ENCODE measurements at regions not wholly inside any gene's neighbourhood (a gene's known extent, or its start where the extent isn't known, plus 50 kb on each side); places are given as distances from the start of the nearest gene placed in this dataset.
"Not testable (repeated sequence)": the region's sequence is repeated elsewhere in the genome, so short reads cannot be mapped to it uniquely, and the experiment has no call there.

DNA sequence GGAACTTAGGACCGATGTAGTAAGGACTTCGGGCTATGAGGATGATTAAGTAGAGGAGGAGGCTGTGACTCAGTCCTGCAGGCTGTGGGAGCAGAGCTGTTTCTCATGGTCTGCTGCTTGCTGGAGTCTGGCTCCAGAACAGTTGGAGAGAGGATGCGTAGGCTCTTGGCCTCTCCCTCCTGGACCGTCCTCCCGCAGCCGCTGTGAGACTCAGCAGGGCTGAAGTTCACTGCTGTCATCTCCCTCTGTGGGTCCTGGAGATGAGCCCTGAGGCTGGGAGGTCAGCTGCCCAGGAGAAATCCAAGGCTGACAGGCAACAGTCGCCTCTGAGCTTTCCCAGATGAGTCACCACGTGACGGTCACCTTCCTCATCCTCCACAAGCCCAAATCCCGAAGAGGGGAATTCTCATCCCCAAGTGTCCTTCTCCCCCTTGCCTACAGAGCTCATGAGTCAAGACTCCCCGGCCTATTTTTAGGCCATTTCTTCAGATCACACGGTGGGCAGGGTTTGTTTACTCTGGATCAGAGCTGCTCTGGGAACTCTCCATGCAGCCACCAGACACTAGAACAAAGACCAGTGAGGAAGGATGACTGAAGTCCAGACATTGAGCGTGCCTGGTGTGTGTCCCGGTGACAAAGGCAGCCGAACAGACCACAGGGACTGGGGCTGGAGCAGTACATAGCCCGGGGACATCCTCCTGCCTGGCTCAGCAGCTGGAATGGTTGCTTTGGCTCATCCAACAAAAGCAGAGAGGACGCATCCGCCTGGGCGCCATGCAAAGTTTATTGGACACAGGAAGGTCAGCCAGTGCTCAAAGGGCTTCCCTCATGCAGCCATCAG is 137.3 kb upstream of the ZNF469 start:
- DNase-seq = not testable (repeated sequence)

DNA sequence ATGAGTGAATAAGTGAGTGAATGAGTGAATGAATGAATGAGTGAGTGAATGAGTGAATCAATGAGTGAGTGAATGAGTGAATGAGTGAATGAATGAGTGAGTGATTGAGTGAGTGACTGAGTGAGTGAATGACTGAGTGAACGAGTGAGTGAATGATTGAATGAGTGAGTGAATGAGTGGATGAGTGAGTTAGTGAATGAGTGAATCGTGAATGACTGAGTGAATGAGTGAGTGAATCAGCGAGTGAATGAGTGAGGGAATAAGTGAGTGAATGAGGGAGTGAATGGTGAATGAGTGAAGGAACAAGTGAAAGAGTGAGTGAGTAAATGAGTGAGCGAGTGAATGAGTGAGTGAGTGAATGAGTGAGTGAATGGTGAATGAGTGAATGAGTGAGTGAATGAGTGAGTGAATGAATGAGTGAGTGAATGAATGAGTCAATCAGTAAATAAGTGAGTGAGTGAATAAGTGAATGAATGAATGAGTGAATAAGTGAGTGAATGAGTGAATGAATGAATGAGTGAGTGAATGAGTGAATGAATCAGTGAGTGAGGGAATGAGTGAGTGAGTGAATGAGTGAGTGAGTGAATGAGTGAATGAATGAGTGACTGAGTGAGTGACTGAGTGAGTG is 135.7 kb upstream of the ZNF469 start:
- DNase-seq = not testable (repeated sequence)

DNA sequence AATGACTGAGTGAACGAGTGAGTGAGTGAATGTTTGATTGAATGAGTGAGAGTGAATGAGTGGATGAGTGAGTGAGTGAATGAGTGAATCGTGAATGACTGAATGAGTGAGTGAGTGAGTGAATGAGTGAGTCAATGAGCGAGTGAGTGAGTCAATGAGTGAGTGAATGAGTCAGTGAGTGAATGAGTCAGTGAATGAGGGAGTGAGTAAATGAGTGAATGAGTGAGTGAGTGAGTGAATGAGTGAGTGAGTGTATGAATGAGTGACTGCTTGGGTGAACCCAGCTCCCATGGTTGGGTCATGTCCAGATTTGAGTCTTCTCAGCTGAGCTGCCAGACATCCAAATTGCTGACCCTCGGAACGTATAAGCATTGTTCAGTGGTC is 135.2 kb upstream of the ZNF469 start:
- not testable (repeated sequence) for DNase-seq

DNA sequence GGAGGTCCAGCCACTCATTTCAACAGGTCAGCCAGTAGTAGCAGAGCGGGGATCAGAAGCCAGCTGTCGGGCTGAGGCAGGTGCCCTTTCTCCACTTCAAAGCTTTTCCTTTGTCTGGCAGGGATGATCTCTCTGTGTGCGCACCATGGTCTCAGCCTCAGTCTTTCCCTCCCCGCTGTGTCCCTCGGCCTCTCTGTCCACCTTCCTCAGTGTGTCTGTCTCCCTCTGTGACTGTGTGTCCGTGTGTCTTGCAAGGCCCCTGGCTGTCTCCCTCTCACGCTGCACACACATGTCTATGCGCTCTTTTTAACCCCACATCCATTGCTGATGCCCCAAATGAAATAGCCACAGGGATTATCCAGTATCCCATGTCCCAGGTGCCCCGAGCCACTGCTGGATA is 134.0 kb upstream of the ZNF469 start:
- DNase-seq = not testable (repeated sequence)

DNA sequence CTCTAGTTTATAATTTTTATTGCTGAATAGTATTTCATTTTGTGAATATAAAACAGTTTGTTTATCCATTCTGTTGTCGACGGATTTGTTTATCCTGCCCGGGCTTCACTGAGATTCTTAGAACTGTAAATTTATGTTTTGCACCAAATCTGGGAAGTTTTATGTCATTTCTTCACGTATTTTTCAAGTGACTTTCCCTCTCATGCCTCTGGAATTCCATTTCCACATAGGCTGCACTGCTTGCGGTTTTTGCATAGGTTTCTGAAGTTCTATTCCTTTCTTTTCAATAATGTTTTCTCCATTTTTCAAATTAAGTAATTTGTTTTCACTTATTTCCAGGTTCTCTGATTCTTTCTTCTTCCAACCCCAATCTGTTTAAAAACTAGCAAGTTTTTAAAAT is 132.4 kb upstream of the ZNF469 start:
- not testable (repeated sequence) for DNase-seq

DNA sequence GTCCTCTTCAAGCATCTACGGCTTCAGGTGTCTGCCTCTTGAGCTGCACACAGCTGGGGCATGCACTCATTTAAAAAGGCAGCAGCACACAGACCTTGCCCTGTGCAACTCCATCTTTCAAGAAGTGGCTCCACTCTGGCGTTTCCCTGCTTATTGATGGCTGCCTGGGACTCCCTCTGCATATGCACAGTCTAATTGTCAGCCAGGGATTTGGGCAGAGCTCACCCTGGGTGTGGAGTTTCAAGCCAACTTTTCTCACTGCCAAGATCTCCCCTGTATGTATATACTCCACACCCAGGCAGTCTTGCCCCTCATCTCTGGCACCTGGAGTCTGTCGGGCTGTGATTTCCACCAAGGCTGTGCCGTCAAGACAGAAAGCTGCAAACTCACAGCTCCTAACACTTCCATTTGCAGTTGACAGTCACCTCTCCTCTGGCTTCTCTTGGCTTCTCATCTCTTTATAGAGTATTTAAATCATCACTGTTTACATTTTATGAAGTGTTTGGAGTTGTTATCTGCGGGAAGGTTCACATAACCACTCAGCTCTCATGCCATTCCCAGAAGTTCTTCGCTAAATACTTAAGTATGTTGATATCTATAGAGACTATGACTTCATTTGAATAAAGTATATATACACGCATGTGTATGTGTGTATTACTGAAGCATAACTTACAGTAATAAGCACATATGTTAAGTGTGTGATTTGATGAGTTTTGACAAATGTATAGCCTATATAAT is 130.5 kb upstream of the ZNF469 start:
- DNase-seq = not testable (repeated sequence)

DNA sequence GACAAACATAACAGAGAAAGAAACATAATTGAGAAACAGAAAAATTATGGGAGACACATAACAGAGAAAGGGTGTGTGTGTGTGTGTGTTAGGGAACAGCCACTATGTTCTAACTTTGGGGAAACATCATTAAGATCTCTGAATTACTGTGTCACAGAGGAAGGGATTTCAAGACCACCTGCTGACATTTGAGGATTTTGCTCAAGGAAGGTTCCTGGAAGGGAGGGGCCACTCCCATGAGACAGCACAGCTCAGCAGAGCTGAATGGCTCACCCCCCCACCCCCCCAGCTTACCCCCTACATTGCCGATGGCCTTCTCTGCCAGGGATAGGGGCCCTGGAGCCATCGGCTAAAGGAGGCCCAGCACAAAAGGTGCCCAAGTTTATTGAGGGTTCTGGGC is 124.6 kb upstream of the ZNF469 start:
- DNase-seq = not testable (repeated sequence)

DNA sequence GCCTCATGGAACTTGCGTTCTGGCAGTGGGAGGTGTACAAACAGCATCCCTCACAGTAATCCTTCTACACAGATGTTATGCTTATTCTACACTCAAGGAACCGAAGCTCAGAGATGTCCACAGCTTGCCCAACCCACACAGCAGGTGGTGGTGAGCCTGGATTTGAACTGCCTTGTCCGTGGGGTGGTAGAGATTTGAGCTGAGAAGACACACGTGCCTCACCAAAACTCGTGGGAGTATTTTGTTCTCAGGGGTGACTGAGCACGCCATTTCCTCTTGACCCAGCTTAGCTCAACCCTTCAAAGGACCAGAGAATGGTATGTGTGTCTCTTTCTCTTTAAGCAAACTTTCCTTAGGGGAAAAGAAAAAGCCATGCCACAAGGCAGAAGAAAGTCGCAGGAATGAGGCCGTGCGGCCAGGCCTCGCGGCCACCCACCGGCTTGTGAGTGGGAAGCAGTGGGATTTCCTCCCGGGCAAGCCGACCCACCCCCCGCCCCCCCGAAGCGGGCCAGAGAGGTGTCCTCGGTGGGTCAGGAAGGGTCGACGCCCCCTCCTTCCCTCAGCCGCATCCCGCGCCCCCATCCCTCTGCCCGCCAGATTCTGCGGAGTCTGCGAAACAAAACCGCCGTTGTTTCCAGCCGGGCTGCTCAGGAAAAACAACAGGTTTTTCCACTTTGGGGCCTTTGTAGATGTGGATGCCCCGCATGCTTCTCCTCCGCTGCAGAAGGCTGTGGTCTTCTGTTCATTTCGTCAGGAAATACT is 123.8 kb upstream of the ZNF469 start:
- not testable (repeated sequence) for DNase-seq

DNA sequence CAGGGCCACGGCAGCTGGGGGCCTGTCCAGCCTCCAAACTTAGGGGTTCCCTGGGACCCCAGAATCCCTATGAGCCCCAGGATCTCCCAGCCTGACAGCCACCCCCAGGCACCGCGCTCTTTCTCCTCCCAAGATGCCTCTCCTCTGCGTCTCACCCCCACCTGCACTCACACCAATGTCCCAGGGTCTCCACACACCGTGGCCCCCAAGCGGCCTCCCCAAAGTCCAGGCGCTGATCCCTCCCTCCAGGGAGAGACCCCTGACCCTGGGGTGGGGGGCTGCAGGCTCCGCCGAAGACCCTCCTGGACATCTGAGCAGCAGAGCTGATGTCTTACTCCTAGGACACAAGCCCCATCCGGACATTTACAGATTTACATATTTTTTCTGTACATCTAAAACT is 123.2 kb upstream of the ZNF469 start:
- not testable (repeated sequence) for DNase-seq

DNA sequence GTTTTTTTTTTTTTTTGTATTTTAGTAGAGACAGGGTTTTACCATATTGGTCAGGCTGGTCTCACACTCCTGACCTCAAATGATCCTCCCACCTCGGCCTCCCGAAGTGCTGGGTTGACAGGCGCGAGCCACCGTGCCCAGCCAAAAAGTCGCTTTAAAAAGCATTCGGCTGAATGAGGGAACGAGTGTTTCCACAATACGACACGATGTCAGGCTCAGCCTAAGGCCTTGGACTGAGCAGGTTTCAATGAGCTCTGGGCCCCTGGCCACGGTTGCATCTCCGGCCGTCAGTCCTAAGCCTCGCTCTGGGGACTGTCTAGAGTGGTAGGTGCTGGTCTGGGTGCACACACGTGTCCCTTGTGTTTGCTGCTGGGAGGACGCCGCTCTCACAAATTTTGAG is 122.6 kb upstream of the ZNF469 start:
- not testable (repeated sequence) for DNase-seq

DNA sequence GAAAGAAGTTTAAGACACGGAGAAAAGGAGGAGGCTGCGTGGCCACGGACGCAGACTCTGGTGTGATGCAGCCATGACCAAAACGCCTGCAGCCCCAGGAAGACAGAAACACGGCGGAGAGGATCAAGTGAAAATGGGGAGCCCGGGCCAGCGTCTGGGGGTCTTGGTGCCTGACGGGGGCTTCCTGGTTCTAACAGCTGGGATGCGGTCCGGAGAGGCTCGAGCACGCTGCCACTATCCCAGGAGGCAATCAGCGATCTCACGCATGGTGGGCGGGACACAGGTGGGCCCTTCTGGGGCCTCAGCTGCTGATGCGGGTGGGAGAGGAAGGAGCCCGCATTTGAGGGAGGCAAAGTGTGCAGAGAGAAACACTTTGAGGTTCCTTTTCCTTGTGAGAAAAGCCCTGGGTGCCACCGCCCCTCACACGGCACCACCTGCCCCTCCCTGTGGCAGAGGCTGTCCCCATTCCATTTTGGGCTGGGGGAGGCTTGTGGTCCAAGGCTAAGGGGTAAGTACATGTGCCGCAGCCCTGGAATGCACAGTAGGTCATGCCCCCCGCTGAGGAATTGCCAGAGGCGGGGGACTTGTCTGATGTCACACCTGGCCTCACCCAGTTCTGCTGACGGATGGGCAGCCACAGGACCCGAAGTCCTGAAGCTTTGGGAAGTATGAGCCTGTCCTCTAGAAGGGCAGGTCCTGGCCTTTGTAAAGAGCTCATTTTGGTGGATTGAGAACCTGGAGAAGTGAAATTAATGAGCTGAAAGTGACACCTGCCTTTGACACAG is 121.7 kb upstream of the ZNF469 start:
- DNase-seq = not testable (repeated sequence)

DNA sequence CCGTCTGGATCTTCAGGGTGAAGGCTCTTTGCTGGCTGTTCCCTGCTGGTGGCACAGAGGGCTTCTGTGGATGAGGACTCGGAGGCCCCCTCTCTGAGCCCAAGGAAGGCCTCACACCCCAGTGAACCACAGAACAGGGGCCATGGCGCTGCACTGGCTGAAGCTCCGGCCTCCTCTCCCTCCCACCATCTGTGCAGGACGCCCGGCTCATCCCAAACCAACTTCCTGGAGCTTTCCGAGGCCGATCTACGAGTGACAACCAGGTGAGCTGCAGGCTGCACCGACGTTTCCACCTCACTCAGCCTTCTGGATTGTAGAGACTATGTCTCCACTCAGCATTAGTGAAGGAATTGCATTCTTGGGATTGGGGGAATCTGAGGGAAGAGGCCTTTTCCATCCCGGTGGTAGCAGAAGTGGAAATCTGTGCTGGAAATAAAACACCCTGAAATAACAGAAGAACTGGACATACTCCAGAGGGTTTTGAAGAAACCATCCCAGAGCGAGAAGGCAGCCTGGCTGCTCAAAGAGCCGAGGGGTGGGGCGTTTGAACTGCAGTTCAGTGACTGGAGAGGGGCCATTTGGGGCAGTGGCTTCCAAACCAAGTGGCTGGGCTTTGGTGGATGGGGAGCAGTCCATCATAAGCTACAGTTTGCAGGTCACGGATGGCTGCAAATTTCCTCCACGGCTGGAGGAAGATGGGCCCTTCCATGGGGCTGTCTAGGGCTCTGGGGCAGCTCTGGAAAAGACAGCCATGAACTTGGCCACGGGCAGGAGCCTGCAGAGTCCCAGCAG is 120.7 kb upstream of the ZNF469 start:
- not testable (repeated sequence) for DNase-seq

DNA sequence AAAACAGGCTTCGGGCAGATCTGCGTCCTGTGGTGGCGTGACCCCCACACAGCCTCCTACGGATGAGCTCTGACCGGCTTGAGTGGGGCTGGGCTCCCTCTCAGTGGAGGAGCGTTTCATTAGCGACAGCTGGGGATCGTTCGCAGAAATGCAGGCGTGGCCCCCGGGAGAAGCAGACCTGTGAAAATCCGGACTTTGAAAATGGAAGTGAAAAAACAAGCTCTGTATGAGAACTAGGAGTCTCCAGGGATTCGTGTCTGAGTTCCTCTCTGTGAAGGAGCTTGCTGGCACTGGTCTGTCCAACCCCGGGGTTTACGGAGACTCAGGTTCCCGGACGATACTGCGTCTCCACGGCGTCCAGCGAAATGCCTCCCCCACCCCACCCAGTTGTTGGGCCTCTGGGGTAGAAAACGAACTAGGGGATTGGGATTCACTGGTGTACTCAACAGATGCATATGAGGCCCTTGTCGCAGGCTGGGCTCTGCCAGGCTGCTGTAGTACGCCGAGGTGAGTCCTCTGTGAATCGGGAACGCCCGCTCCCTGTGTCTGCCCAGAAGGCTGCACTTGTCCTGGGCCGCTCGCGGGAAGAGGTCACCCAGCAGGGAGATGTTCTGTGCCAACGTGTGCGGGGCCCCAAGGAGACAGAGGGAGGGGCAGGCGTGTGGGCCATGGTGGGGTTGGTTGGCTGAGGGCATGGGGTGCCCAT is 119.7 kb upstream of the ZNF469 start:
- not testable (repeated sequence) for DNase-seq

DNA sequence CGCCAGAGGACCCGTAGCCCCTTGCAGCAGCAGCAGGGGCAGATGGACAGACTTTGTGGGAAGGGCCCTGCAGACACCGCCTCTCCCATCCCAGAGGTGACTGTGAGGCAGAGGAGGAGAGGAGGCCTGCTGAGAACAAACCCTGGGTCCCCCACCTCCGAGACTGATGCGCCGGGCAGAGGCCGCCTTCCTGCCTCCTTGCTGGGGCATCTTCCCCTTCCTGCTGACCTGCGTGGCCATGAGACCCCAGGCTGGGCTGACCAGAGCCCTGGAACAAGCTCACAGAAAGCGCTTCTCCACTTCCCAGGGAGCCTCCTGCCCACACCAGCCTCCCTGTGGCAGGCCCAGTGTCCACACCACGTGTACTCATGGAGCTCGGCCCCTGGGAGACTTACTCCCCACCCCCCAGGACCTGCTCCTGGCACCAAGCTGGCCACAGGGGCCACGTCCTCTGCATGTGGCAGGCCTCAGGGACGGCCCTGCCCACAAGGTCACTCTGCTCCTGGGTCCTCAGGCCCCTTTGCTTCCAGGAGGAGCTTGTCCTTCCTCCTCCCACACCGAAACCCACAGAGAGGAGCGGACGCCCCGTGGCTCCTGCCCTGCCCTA is 119.0 kb upstream of the ZNF469 start:
- not testable (repeated sequence) for DNase-seq

DNA sequence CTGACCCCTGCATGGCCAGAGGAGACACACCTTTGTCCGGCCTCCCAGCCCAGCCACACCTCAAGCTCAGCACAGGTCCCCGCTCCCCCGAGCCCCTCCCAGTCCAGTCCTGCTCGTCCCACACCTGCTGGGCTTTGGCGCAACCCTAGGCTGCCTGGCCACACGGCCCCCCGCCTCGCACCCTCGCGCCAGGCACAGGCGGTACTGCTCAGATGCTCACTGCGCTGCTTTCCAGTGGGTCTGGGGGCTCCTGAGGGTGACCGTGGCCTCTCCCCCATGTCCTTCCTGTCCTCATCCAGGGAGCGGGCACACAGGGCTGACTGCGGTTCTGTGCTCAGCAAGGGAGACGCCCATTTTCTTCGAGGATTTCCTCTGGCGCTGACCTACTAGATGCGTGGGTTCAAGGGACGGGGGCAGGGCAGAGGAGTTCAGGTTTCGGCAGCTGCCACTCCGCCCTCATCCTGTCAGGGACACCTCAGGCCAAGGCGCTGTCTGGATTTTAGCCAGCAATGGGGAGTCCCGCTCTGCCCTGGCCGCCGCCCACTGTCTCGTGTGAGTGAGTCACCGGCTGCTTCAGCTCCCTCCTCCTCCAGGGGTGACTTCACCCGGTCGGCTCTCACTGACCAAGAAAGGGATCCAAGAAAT is 118.0 kb upstream of the ZNF469 start:
- no peak for DNase-seq

DNA sequence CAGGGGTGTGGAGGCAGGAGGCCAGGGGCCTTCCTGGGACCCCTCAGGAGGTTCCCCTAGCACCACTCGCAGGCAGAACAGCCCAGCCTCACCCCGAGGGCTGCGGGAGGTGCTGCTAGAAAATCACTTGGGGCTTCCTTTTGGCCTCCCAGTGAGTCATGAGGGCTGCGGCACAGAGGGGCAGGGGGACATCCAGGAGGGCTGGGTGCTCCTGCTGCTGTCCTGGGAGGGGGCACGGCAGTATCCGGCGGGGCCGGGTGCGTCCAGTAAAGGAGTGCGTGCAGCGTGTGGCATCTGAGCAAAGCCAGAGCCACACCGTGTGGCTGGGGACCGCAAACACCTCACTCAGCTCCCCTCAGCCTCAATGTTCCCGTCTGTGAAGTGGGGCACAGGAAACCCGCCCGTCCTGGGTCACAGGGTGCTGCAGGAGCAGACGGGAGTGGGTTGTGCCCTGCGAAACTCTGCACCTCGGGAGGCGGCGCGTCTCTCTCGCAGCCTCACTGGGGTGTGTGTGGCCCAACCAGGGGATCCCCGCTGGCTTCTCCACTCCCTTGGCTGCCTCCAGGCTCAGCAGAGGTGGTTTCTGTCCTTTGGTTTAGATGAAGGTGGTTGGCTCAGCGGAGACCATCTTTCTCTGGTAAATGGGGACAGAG is 117.3 kb upstream of the ZNF469 start:
- not testable (repeated sequence) for DNase-seq

DNA sequence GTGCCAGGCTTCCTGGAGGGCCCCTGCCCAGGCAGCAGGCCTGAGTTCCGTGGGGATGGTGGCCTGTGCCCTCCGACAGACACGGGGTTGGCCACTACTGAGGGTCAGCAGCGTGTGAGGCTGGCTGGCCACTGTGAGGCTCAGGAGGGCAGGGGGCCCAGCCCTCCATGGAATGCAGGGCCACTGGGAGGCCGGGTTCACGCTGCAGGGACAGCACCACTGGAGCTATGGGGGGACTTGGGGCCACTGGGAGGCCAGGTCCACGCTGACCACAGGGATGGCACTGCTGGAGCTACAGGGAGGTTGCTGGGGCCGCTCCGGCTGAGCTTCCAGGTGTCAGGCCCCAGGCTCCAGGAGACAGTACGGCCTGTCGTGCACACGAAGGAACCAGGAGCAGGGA is 116.7 kb upstream of the ZNF469 start:
- DNase-seq = not testable (repeated sequence)

DNA sequence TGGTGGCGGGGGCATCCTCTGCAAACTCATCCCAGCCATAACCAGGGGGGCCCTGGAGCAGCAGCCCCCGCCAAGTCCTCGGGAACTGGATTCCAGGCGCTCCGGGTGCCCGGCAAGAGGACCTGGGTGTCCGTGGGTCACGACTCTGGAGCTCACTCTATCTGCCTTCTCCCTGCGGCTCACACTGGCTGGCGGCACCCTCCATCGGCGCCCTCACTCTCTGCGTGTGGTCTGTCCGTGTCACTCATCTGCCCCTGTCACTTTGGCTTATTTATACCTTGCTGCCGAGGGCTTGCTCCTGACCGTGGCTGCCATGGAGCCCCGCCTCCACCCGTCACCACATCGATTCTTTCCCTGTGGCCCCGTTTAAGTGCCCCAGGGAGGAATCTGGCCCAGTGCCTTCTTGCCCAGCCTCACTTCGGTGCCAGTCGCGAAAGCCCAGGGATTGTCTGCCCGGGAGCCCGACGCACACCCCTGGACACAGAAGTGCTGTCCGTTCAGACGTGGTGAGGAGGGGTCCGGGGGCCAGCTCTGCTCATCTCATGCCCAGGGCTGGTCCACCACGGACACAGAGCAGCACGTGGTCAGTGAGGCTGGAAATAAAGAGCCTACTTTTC is 115.7 kb upstream of the ZNF469 start:
- DNase-seq = not testable (repeated sequence)

Data from skin of body (tissue), 1 donor.